ENCODE measurements at regions not wholly inside any gene's neighbourhood (a gene's known extent, or its start where the extent isn't known, plus 50 kb on each side); places are given as distances from the start of the nearest gene placed in this dataset.

- TF ChIP-seq CTCF (conservative IDR thresholded peaks at IDR 0.05) (no peak), ZFX (IDR thresholded peaks at IDR 0.05) (no peak)
These were observed 344.9 kb upstream of the CHRM2 start for GRCh38 chr7:136523571-136523970.

Measured in C4-2B (cell line).